OCI-LY3 (cell line): ENCODE measurements at regions not wholly inside any gene's neighbourhood (a gene's known extent, or its start where the extent isn't known, plus 50 kb on each side); places are given as distances from the start of the nearest gene placed in this dataset.

Experiments
- H2AFZ ChIP-seq: fragments of 200-600, 300-600 bp; shearing (Covaris generic); 2 replicates; pipeline ENCODE4 v1.6.0; 2014; ENCODE audit warnings: antibody characterized with exemption, low read depth, low read length
- H3K27ac ChIP-seq: fragments of 200-600, 300-600 bp; sonication (generic); 2 replicates; pipeline ENCODE4 v1.5.1; 2014; ENCODE audit warnings: mild to moderate bottlenecking, low read length, moderate library complexity, mixed read lengths
- H3K27me3 ChIP-seq: fragments of 200-600, 300-600 bp; sonication (generic); 2 replicates; pipeline ENCODE4 v1.6.1; 2014; ENCODE audit warnings: low read depth, low read length, mixed read lengths
- H3K36me3 ChIP-seq: fragments of 200-600, 300-600 bp; sonication (generic); replicated peaks from 2 replicates; pipeline ENCODE3; 2014; ENCODE audit warnings: low read depth, low read length, mixed read lengths
- H3K4me1 ChIP-seq: fragments of 300-600, 200-600 bp; sonication (generic); 2 replicates; pipeline ENCODE4 v1.6.1; 2014; ENCODE audit warnings: low read length, mixed read lengths
- H3K4me2 ChIP-seq: fragments of 200-600, 300-600 bp; sonication (generic); 2 replicates; pipeline ENCODE4 v1.6.1; 2014; ENCODE audit warnings: low read length, mixed read lengths
- H3K4me3 ChIP-seq: fragments of 300-600, 200-600 bp; sonication (generic); 2 replicates; pipeline ENCODE4 v1.5.1; 2014; ENCODE audit warnings: antibody characterized with exemption, mild to moderate bottlenecking, low read length, moderate library complexity
- H3K79me2 ChIP-seq: fragments of 300-600, 200-600 bp; shearing (Covaris generic); 2 replicates; pipeline ENCODE4 v1.6.1; 2014; ENCODE audit warnings: mild to moderate bottlenecking, low read length, mixed read lengths
- H3K9ac ChIP-seq: fragments of 300-600, 200-600 bp; shearing (Covaris generic); 2 replicates; pipeline ENCODE4 v1.6.0; 2014; ENCODE audit warnings: mild to moderate bottlenecking, low read length, moderate library complexity
- H3K9me3 ChIP-seq: fragments of 200-600, 300-600 bp; shearing (Covaris generic); 2 replicates; pipeline ENCODE4 v1.6.1; 2014; ENCODE audit warnings: low read length, mixed read lengths; ENCODE audit not compliant: insufficient read depth
- H4K20me1 ChIP-seq: fragments of 200-600, 300-600 bp; sonication (generic); 2 replicates; pipeline ENCODE4 v1.6.1; 2016; ENCODE audit warnings: low read length, mixed read lengths; ENCODE audit not compliant: insufficient read depth
- EZH2phosphoT487 ChIP-seq: fragments of 200-600 bp; shearing (Covaris generic); IDR thresholded peaks from 2 replicates; pipeline ENCODE4 v1.6.1; 2018; ENCODE audit warnings: antibody characterized with exemption, mixed run types, low read depth
- TF ChIP-seq, protein P1 (sequence below): fragments of 200-600, 300-600 bp; sonication (generic); IDR thresholded peaks from 2 replicates; pipeline ENCODE4 v1.5.1; 2014; ENCODE audit warnings: antibody characterized with exemption, low read length, low read depth

DNA sequence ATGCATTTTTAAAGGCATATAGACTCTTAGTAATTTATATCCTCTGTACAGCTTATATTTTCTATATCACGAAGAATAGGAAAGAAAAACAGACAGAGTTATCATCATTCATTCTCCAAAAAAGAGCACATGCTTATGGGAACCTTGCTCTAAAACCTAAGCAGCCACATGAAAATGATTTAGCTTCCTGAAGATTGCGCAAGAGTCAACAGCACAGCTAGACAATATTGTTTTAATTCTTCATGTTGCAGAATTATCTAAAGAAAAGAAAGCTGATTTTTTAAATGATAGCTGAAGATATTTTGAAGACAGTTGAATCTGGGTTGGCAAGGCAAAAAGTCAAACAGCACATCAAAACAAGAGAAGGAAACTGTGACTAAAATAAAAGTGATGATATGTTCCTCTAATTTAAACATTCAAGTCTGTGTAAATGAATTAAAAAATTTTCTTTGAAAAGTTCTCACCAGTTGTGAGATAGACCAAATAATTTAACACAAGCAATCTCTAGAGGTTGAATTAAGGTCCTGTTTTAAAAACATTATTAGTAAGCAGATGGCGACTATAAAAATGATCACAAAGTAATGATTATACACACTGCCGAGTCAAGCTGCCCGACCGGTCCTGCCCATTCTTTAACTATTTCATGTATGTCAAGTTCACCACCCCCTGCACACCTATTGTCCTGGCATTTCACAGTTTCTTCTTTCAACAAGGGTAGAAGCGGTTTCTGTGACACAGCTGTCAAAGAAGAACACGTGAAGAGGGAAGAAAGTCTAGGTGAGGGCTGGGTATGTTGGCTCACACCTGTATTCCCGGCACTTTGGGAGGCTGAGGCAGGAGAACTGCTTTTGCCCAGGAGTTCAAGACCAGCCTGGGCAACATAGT, 74.2 kb upstream of the BHLHE40 start:
- Histone ChIP-seq H3K27ac (no peak overlapping the region), H3K79me2 (no peaks in the 10 kb centered on the region), H3K9me3 (no peaks in the 10 kb centered on the region), H3K4me1 (no peaks in the 10 kb centered on the region; the same call in 1 of the 2 replicates), H4K20me1 (no peaks in the 10 kb centered on the region), H3K9ac (no peak overlapping the region), H3K36me3 (no peaks in the 10 kb centered on the region), H2AFZ (no peak overlapping the region), H3K27me3 (peaks cover 84% of the 10 kb centered on the region), H3K4me3 (no peak overlapping the region), H3K4me2 (no peak overlapping the region)
- no peak for TF ChIP-seq EZH2phosphoT487
- TF ChIP-seq, protein P1, sequence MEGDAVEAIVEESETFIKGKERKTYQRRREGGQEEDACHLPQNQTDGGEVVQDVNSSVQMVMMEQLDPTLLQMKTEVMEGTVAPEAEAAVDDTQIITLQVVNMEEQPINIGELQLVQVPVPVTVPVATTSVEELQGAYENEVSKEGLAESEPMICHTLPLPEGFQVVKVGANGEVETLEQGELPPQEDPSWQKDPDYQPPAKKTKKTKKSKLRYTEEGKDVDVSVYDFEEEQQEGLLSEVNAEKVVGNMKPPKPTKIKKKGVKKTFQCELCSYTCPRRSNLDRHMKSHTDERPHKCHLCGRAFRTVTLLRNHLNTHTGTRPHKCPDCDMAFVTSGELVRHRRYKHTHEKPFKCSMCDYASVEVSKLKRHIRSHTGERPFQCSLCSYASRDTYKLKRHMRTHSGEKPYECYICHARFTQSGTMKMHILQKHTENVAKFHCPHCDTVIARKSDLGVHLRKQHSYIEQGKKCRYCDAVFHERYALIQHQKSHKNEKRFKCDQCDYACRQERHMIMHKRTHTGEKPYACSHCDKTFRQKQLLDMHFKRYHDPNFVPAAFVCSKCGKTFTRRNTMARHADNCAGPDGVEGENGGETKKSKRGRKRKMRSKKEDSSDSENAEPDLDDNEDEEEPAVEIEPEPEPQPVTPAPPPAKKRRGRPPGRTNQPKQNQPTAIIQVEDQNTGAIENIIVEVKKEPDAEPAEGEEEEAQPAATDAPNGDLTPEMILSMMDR, result no peak

DNA sequence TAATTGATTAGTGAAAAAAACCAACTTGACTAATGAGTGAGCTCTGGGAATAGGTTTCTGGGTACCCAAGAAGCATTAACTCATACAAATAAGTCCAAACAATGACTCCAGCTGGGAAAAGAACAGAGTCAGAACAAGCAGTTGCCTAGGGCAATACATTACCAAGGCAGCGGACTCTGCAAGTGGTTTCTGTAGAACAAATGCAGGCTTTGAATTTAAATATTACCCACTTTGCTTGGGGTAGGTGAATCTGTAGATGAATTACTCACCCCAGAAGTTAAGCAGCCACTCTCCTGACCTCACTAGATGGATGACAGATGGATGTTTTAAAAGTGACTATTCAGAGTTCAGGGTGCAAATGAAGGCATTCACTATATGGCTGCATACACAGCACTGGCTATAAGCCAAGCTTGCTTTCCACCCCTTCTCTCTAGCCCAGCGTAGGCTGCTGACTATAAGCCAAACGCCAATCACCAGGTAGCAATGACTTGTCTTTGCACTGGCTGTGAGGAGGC, 73.1 kb upstream of the BHLHE40 start:
- no peak overlapping the region for H3K9ac ChIP-seq

GRCh38 chr3:4907050-4907449, 72.2 kb upstream of the BHLHE40 start:
- no peaks in the 10 kb centered on the region for H3K36me3 ChIP-seq
- H3K9me3 ChIP-seq, result no peaks in the 10 kb centered on the region
- TF ChIP-seq, protein P1, result no peak
- no peak for TF ChIP-seq EZH2phosphoT487
- no peak overlapping the region for H3K4me3 ChIP-seq
- H3K4me1 ChIP-seq, result no peaks in the 10 kb centered on the region; the same call in 1 of the 2 replicates
- H3K79me2 ChIP-seq, result no peaks in the 10 kb centered on the region
- H3K9ac ChIP-seq, result no peak overlapping the region
- no peak overlapping the region for H3K27ac ChIP-seq
- no peak overlapping the region for H2AFZ ChIP-seq
- no peak overlapping the region for H3K4me2 ChIP-seq
- peaks cover 68% of the 10 kb centered on the region for H3K27me3 ChIP-seq
- no peaks in the 10 kb centered on the region for H4K20me1 ChIP-seq

More for the DNA sequence above, 73.1 kb upstream of the BHLHE40 start:
- Histone ChIP-seq H3K4me1 (no peaks in the 10 kb centered on the region; the same call in 1 of the 2 replicates), H3K27me3 (peaks cover 73% of the 10 kb centered on the region), H3K4me3 (no peak overlapping the region), H3K9me3 (no peaks in the 10 kb centered on the region), H2AFZ (no peak overlapping the region), H3K36me3 (no peaks in the 10 kb centered on the region), H3K4me2 (no peak overlapping the region), H4K20me1 (no peaks in the 10 kb centered on the region), H3K27ac (no peak overlapping the region), H3K79me2 (no peaks in the 10 kb centered on the region)
- TF ChIP-seq EZH2phosphoT487, result no peak
- TF ChIP-seq, protein P1, result no peak

GRCh38 chr3:4907643-4908432, 71.4 kb upstream of the BHLHE40 start:
- no peak overlapping the region for H3K27ac ChIP-seq
- H2AFZ ChIP-seq, result no peak overlapping the region
- no peaks in the 10 kb centered on the region for H4K20me1 ChIP-seq
- peaks cover 63% of the 10 kb centered on the region for H3K27me3 ChIP-seq
- no peaks in the 10 kb centered on the region for H3K79me2 ChIP-seq
- no peak overlapping the region for H3K9ac ChIP-seq
- H3K4me1 ChIP-seq, result no peaks in the 10 kb centered on the region; the same call in 1 of the 2 replicates
- H3K9me3 ChIP-seq, result no peaks in the 10 kb centered on the region
- H3K4me2 ChIP-seq, result no peak overlapping the region
- no peak overlapping the region for H3K4me3 ChIP-seq
- no peaks in the 10 kb centered on the region for H3K36me3 ChIP-seq
- TF ChIP-seq, protein P1, result no peak
- no peak for TF ChIP-seq EZH2phosphoT487
